ENCODE measurements at regions not wholly inside any gene's neighbourhood (a gene's known extent, or its start where the extent isn't known, plus 50 kb on each side); places are given as distances from the start of the nearest gene placed in this dataset.

GRCh38 chr7:12139416-12139815 lies 71.7 kb upstream of the TMEM106B start:
- H3K4me3 ChIP-seq: no peak overlapping the region
- no peak overlapping the region for H3K27ac ChIP-seq
- TF ChIP-seq CTCF (IDR thresholded peaks at IDR 0.05): no peak
- DNase-seq (ENCODE audit: low spot score): no peak

- DNase-seq (ENCODE audit: low spot score): no peak
- Histone ChIP-seq H3K27ac (no peak overlapping the region), H3K4me3 (no peak overlapping the region)
- no peak for TF ChIP-seq CTCF (IDR thresholded peaks at IDR 0.05)
These were observed 64.3 kb upstream of the TMEM106B start for GRCh38 chr7:12146813-12147212.

- H3K4me3 ChIP-seq: no peak overlapping the region
- no peak for DNase-seq (ENCODE audit: low spot score)
- no peak overlapping the region for H3K27ac ChIP-seq
- no peak for TF ChIP-seq CTCF (IDR thresholded peaks at IDR 0.05)
These were observed 58.7 kb upstream of the TMEM106B start for GRCh38 chr7:12152196-12152918.

- Histone ChIP-seq H3K4me3 (no peak overlapping the region), H3K27ac (no peak overlapping the region)
- no peak for DNase-seq (ENCODE audit: low spot score)
- no peak for TF ChIP-seq CTCF (IDR thresholded peaks at IDR 0.05)
These were observed 57.0 kb upstream of the TMEM106B start for GRCh38 chr7:12154119-12154518.

- no peak for TF ChIP-seq CTCF (IDR thresholded peaks at IDR 0.05)
- no peak overlapping the region for H3K4me3 ChIP-seq
- DNase-seq (ENCODE audit: low spot score): no peak
- H3K27ac ChIP-seq: no peak overlapping the region
These were observed 53.6 kb upstream of the TMEM106B start for GRCh38 chr7:12157517-12157916.

GRCh38 chr7:12158334-12159060 lies 52.6 kb upstream of the TMEM106B start:
- TF ChIP-seq CTCF (IDR thresholded peaks at IDR 0.05): no peak
- Histone ChIP-seq H3K4me3 (no peak overlapping the region), H3K27ac (no peak overlapping the region)
- DNase-seq (ENCODE audit: low spot score): no peak

GRCh38 chr7:12161146-12161545 lies 49.9 kb upstream of the TMEM106B start:
- no peak overlapping the region for H3K27ac ChIP-seq
- DNase-seq (ENCODE audit: low spot score): no peak
- no peak for TF ChIP-seq CTCF (IDR thresholded peaks at IDR 0.05)
- no peak overlapping the region for H3K4me3 ChIP-seq

All from coronary artery (tissue), 2 donors.